K562 (cell line): ENCODE measurements at regions not wholly inside any gene's neighbourhood (a gene's known extent, or its start where the extent isn't known, plus 50 kb on each side); places are given as distances from the start of the nearest gene placed in this dataset.

Experiments used
- ARID1B ChIP-seq: fragments of 450-650 bp; IDR thresholded peaks from 2 replicates; pipeline ENCODE4 v1.6.1; 2016; ENCODE audit warnings: antibody characterized with exemption, mild to moderate bottlenecking, inconsistent platforms
- CAMTA2 ChIP-seq: fragments of 250-450 bp; sonication (Bioruptor Pico); conservative IDR thresholded peaks from 2 replicates; pipeline ENCODE4 v1.5.1; 2022
- CXXC5 ChIP-seq: fragments of 250-450 bp; sonication (Bioruptor Pico); IDR thresholded peaks from 2 replicates; pipeline ENCODE4 v1.8.0; 2022; ENCODE audit warnings: inconsistent platforms, mild to moderate bottlenecking, moderate library complexity
- DACH1 ChIP-seq: fragments of 450-650 bp; IDR thresholded peaks from 2 replicates; pipeline ENCODE4 v1.6.1; 2018; ENCODE audit not compliant: partially characterized antibody
- JUND ChIP-seq, 2 experiments: IDR thresholded peaks; 2 replicates in 1 of 2; 3 replicates in 1 of 2; pipeline ENCODE4 v1.6.1; 2011; ENCODE audit warnings: borderline replicate concordance in 2 of 2, low read depth in 2 of 2, low read length in 2 of 2, improper control_type of control experiment in 1 of 2, missing biosample characterization in 1 of 2, missing genetic modification characterization in 1 of 2, missing genetic modification reagents in 1 of 2
- MAFK ChIP-seq: IDR thresholded peaks from 2 replicates; pipeline ENCODE4 v1.6.1; 2011; ENCODE audit warnings: low read length, improper control_type of control experiment
- MIER1 ChIP-seq: fragments of 450-650 bp; IDR thresholded peaks from 2 replicates; pipeline ENCODE4 v1.6.1; 2016; ENCODE audit warnings: antibody characterized with exemption, mild to moderate bottlenecking, low read depth
- RFX1 ChIP-seq: fragments of 450-650 bp; IDR thresholded peaks from 2 replicates; pipeline ENCODE4 v1.6.1; 2016; ENCODE audit warnings: mild to moderate bottlenecking, moderate library complexity
- ZNF212 ChIP-seq: fragments of 450-650 bp; formaldehyde crosslinking; IDR thresholded peaks from 2 replicates; pipeline ENCODE4 v1.4.0; 2020; ENCODE audit warnings: mild to moderate bottlenecking
- ZNF583 ChIP-seq: fragments of 250-450 bp; sonication (Bioruptor Pico); IDR thresholded peaks from 2 replicates; pipeline ENCODE4 v1.4.0; 2020
- TF ChIP-seq, protein P1 (sequence below): fragments of 450-650 bp; IDR thresholded peaks from 2 replicates; pipeline ENCODE4 v1.6.1; 2016; ENCODE audit warnings: antibody characterized with exemption
- TF ChIP-seq, protein P2 (sequence below): fragments of 250-450 bp; sonication (Bioruptor Pico); IDR thresholded peaks from 2 replicates; pipeline ENCODE4 v1.4.0; 2020; ENCODE audit warnings: borderline replicate concordance
- TF ChIP-seq, protein P3 (sequence below): fragments of 200-600 bp; sonication (generic); IDR thresholded peaks from one replicate; pipeline ENCODE4 v1.6.1; 2012; ENCODE audit warnings: mild to moderate bottlenecking, low read depth, low read length, inconsistent platforms

DNA sequence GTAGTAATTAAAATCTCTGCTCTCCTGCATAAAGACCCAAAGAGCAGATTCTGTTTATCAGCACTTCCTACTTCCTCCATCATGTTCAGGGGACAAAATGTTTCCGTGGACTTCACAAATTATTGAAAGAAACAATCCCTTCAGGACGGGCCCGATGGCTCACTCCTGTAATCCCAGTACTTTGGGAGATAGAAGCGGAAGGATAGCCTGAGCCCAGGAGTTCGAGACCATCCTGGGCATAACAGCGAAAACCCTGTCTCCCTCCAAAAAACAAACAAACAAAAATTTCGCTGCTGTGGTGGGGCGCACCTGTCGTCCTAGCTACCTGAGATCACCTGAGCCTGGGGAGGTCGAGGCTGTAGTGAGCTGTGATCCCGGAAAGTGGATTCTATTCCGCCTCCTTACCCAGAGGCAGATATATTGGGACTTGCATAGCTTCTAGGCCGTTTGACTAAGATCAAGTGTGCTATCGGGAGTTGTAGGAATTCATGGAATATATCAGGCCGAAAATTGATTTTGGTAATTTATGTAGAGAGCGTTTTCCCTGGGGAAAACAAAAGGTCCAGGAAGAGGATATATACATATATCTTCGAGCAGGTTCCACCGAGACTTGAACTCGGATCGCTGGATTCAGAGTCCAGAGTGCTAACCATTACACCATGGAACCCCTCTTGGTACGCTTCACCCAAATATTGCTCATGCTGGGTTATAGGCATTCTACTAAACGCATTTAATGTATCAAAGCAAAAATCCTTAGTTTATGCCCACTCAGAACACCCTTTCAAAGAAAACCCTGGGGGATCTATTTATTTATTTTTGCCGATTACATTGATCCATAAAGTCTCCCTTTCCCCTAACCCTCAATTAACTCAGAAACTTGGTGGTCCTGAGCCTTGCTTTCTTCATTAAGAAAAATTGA lies 74.5 kb upstream of the ZNF184 start (continued):
- TF ChIP-seq RFX1 (no peak), CXXC5 (CRISPR knock-in tag) (peak; percentile 78), ARID1B (no peak), CAMTA2 (CRISPR knock-in tag) (no peak), JUND (IDR thresholded peaks at IDR 0.05; ENCODE audit: borderline replicate concordance, low read depth, low read length) (peak; percentile 43; the same call in 1 of the 2 replicates), JUND (tag; IDR thresholded peaks at IDR 0.05; ENCODE audit: borderline replicate concordance, low read depth, low read length) (peak; percentile 53; the same call in 2 of the 3 replicates), ZNF583 (CRISPR knock-in tag) (no peak), ZNF212 (CRISPR knock-in tag) (no peak), MIER1 (no peak), DACH1 (no peak), MAFK (no peak; the same call in 1 of the 2 replicates)
- TF ChIP-seq, protein P1, sequence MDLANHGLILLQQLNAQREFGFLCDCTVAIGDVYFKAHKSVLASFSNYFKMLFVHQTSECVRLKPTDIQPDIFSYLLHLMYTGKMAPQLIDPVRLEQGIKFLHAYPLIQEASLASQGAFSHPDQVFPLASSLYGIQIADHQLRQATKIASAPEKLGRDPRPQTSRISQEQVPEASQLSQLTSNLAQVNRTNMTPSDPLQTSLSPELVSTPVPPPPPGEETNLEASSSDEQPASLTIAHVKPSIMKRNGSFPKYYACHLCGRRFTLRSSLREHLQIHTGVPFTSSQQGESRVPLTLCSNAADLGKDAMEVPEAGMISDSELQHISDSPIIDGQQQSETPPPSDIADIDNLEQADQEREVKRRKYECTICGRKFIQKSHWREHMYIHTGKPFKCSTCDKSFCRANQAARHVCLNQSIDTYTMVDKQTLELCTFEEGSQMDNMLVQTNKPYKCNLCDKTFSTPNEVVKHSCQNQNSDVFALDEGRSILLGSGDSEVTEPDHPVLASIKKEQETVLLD = 0 out of 2 replicates have a peak, but pooled peaks have one; percentile 71
- TF ChIP-seq, protein P2, sequence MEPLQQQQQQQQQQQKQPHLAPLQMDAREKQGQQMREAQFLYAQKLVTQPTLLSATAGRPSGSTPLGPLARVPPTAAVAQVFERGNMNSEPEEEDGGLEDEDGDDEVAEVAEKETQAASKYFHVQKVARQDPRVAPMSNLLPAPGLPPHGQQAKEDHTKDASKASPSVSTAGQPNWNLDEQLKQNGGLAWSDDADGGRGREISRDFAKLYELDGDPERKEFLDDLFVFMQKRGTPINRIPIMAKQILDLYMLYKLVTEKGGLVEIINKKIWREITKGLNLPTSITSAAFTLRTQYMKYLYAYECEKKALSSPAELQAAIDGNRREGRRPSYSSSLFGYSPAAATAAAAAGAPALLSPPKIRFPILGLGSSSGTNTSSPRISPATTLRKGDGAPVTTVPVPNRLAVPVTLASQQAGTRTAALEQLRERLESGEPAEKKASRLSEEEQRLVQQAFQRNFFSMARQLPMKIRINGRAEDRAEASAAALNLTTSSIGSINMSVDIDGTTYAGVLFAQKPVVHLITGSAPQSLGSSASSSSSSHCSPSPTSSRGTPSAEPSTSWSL (CRISPR knock-in tag) = no peak
- TF ChIP-seq, protein P3, sequence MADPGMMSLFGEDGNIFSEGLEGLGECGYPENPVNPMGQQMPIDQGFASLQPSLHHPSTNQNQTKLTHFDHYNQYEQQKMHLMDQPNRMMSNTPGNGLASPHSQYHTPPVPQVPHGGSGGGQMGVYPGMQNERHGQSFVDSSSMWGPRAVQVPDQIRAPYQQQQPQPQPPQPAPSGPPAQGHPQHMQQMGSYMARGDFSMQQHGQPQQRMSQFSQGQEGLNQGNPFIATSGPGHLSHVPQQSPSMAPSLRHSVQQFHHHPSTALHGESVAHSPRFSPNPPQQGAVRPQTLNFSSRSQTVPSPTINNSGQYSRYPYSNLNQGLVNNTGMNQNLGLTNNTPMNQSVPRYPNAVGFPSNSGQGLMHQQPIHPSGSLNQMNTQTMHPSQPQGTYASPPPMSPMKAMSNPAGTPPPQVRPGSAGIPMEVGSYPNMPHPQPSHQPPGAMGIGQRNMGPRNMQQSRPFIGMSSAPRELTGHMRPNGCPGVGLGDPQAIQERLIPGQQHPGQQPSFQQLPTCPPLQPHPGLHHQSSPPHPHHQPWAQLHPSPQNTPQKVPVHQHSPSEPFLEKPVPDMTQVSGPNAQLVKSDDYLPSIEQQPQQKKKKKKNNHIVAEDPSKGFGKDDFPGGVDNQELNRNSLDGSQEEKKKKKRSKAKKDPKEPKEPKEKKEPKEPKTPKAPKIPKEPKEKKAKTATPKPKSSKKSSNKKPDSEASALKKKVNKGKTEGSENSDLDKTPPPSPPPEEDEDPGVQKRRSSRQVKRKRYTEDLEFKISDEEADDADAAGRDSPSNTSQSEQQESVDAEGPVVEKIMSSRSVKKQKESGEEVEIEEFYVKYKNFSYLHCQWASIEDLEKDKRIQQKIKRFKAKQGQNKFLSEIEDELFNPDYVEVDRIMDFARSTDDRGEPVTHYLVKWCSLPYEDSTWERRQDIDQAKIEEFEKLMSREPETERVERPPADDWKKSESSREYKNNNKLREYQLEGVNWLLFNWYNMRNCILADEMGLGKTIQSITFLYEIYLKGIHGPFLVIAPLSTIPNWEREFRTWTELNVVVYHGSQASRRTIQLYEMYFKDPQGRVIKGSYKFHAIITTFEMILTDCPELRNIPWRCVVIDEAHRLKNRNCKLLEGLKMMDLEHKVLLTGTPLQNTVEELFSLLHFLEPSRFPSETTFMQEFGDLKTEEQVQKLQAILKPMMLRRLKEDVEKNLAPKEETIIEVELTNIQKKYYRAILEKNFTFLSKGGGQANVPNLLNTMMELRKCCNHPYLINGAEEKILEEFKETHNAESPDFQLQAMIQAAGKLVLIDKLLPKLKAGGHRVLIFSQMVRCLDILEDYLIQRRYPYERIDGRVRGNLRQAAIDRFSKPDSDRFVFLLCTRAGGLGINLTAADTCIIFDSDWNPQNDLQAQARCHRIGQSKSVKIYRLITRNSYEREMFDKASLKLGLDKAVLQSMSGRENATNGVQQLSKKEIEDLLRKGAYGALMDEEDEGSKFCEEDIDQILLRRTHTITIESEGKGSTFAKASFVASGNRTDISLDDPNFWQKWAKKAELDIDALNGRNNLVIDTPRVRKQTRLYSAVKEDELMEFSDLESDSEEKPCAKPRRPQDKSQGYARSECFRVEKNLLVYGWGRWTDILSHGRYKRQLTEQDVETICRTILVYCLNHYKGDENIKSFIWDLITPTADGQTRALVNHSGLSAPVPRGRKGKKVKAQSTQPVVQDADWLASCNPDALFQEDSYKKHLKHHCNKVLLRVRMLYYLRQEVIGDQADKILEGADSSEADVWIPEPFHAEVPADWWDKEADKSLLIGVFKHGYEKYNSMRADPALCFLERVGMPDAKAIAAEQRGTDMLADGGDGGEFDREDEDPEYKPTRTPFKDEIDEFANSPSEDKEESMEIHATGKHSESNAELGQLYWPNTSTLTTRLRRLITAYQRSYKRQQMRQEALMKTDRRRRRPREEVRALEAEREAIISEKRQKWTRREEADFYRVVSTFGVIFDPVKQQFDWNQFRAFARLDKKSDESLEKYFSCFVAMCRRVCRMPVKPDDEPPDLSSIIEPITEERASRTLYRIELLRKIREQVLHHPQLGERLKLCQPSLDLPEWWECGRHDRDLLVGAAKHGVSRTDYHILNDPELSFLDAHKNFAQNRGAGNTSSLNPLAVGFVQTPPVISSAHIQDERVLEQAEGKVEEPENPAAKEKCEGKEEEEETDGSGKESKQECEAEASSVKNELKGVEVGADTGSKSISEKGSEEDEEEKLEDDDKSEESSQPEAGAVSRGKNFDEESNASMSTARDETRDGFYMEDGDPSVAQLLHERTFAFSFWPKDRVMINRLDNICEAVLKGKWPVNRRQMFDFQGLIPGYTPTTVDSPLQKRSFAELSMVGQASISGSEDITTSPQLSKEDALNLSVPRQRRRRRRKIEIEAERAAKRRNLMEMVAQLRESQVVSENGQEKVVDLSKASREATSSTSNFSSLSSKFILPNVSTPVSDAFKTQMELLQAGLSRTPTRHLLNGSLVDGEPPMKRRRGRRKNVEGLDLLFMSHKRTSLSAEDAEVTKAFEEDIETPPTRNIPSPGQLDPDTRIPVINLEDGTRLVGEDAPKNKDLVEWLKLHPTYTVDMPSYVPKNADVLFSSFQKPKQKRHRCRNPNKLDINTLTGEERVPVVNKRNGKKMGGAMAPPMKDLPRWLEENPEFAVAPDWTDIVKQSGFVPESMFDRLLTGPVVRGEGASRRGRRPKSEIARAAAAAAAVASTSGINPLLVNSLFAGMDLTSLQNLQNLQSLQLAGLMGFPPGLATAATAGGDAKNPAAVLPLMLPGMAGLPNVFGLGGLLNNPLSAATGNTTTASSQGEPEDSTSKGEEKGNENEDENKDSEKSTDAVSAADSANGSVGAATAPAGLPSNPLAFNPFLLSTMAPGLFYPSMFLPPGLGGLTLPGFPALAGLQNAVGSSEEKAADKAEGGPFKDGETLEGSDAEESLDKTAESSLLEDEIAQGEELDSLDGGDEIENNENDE = no peak
